ENCODE measurements at regions not wholly inside any gene's neighbourhood (a gene's known extent, or its start where the extent isn't known, plus 50 kb on each side); places are given as distances from the start of the nearest gene placed in this dataset.

DNA sequence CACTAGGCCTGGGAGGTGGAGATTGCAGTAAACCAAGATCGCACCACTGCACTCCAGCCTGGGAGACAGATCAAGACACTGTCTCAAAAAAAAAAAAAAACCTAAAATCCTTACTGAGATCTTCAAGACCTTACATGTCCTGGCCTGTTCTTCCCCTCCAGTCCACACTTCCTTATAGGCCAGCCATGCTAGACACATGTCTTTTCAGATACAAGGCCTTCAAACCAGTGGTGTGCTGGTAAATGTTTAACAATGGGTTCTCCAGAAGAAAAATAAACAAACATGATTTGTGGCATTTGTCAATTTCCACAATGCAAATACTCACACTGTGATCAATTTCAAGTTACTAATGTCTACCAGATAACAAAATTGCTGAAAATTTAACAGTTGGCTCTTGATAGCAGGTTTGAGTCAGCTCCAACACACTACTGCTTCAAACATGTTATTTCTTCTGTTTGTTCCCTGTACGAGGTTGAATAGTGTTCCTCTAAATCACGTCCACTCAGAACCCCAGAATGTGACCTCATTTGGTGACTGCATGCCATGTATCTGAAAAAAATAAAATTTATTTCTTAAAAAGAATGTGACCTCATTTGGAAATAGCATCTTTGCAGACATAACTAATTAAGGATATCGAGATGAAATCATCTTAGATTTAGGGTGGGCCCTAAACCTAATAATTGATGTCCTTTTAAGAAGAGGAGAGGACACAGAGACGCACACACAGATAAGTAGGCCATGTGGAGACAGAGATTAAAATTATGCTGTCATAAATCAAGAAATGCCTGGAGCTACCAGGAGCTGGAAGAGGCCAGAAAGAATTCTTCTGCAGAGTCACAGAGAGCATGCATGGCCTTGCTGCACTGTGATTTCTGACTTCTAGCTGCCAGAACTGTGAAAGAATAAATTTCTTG is 144.4 kb downstream of the ZNF674 start:
- Histone ChIP-seq H4K91ac (ENCODE audit: insufficient read length, low read depth, low read length) (no peak overlapping the region), H3K23ac (ENCODE audit: insufficient read length, low read depth, low read length) (no peak overlapping the region), H3K4ac (ENCODE audit: low read depth, low read length) (no peak overlapping the region), H4K5ac (ENCODE audit: insufficient read length, low read depth, low read length) (no peak overlapping the region), H3K79me1 (ENCODE audit: insufficient read depth, low read depth, low read length, poor library complexity, severe bottlenecking) (no peaks in the 10 kb centered on the region), H3K9me3 (ENCODE audit: control insufficient read depth, low read depth, low read length) (no peaks in the 10 kb centered on the region), H2BK15ac (ENCODE audit: low read depth, low read length) (no peak overlapping the region), H2BK5ac (ENCODE audit: insufficient read length, low read length) (no peak overlapping the region), H3K56ac (ENCODE audit: insufficient read length, low read depth, low read length) (no peak overlapping the region), H3K27ac (ENCODE audit: insufficient read length, low read depth, low read length) (no peak overlapping the region), H2BK120ac (ENCODE audit: low read depth, low read length, poor library complexity, severe bottlenecking) (no peak overlapping the region), H2AK5ac (ENCODE audit: insufficient read length, low read length) (no peak overlapping the region), H2BK20ac (ENCODE audit: low read depth, low read length, poor library complexity, severe bottlenecking) (no peak overlapping the region), H3K79me2 (ENCODE audit: insufficient read depth, low read length) (no peaks in the 10 kb centered on the region), H3K4me1 (ENCODE audit: insufficient read depth, low read length) (no peaks in the 10 kb centered on the region), H2BK12ac (ENCODE audit: insufficient read length, low read depth, low read length) (no peak overlapping the region), H3K14ac (ENCODE audit: insufficient read depth, low read length) (no peak overlapping the region), H4K20me1 (ENCODE audit: control insufficient read depth, insufficient read depth, insufficient read length) (no peaks in the 10 kb centered on the region), H3K23me2 (ENCODE audit: insufficient read length, low read depth, low read length, poor library complexity, severe bottlenecking) (no peaks in the 10 kb centered on the region), H3K18ac (ENCODE audit: insufficient read length, low read depth, low read length) (no peak overlapping the region), H3K27me3 (ENCODE audit: insufficient read depth, low read length) (no peaks in the 10 kb centered on the region), H2AFZ (ENCODE audit: low read length) (no peak overlapping the region), H3T11ph (ENCODE audit: low read length) (no peak overlapping the region), H3K4me2 (ENCODE audit: insufficient read depth, insufficient read length, low read length) (no peak overlapping the region), H4K8ac (replicated peaks; ENCODE audit: insufficient read length, low read depth, low read length) (no peak overlapping the region), H3K9ac (ENCODE audit: extremely low read depth, insufficient read length, low read length) (no peak overlapping the region)
- no peak overlapping the region for H3K4me3 Mint-ChIP-seq
- peaks cover 11 to 14% (median 13%) of the 10 kb centered on the region in 3 experiments for H3K36me3 Mint-ChIP-seq (ENCODE audit: insufficient read depth in 1 of 3, low read depth in 3 of 3)
- TF ChIP-seq, protein P1, sequence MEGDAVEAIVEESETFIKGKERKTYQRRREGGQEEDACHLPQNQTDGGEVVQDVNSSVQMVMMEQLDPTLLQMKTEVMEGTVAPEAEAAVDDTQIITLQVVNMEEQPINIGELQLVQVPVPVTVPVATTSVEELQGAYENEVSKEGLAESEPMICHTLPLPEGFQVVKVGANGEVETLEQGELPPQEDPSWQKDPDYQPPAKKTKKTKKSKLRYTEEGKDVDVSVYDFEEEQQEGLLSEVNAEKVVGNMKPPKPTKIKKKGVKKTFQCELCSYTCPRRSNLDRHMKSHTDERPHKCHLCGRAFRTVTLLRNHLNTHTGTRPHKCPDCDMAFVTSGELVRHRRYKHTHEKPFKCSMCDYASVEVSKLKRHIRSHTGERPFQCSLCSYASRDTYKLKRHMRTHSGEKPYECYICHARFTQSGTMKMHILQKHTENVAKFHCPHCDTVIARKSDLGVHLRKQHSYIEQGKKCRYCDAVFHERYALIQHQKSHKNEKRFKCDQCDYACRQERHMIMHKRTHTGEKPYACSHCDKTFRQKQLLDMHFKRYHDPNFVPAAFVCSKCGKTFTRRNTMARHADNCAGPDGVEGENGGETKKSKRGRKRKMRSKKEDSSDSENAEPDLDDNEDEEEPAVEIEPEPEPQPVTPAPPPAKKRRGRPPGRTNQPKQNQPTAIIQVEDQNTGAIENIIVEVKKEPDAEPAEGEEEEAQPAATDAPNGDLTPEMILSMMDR (conservative IDR thresholded peaks at IDR 0.05), result no peak
- H3K27me3 Mint-ChIP-seq (ENCODE audit: low read depth), result no peaks in the 10 kb centered on the region; the same call in 1 of the 2 replicates
- H3K27ac Mint-ChIP-seq, result no peak overlapping the region
- peaks cover 73 to 75% of the 10 kb centered on the region in 2 experiments for H3K9me3 Mint-ChIP-seq
- no CpG with 5 or more reads among the region's 5 CpGs for WGBS (ENCODE audit: extremely low coverage, insufficient read length, low lambda C conversion rate)
- 0 out of 4 replicates have a peak, but pooled peaks cover 0 to 2% of the 10 kb centered on the region in 2 experiments for H3K4me1 Mint-ChIP-seq
- DNase-seq, result no peak
